ENCODE measurements at regions not wholly inside any gene's neighbourhood (a gene's known extent, or its start where the extent isn't known, plus 50 kb on each side); places are given as distances from the start of the nearest gene placed in this dataset.

DNA sequence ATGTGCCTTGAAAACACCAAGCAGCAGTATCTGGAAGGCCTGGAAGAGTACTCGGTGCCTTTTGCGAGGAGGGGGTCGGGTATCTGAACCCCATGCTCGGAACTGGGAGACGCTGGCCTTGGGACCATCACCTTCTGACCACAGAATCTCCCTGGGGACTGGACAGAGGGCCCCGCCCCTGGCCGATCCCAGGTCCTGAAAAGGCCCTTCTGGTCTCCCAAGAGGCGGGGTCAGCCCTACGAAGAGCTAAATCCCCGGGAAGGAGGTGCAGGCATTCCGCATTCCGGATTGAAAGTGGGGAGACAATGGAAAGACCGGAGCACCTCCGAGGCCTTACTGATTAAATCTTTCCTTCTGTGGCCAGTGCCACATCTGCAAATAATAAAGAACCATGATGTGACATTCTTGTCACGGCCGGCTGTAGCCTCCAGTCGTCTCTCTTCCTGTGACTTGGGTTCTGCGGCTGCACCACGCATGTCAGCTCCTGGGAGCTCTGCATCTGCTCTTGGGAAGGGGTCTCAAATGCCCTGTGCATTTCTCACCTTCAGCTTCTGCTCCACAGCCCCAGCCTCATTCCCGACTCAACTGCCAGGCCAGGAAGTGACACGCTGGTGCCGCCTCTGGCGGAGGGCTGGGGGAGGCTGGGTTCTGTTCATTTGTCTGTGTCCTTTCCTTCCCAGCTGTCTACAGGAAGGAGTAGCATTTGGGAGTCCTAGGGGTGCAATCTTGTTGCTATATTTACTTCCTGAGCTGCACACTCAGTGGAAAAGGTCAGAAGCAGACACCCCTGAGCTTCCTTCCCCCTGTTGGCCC, 173.5 kb downstream of the KLF13 start:
- TF ChIP-seq, protein P1, sequence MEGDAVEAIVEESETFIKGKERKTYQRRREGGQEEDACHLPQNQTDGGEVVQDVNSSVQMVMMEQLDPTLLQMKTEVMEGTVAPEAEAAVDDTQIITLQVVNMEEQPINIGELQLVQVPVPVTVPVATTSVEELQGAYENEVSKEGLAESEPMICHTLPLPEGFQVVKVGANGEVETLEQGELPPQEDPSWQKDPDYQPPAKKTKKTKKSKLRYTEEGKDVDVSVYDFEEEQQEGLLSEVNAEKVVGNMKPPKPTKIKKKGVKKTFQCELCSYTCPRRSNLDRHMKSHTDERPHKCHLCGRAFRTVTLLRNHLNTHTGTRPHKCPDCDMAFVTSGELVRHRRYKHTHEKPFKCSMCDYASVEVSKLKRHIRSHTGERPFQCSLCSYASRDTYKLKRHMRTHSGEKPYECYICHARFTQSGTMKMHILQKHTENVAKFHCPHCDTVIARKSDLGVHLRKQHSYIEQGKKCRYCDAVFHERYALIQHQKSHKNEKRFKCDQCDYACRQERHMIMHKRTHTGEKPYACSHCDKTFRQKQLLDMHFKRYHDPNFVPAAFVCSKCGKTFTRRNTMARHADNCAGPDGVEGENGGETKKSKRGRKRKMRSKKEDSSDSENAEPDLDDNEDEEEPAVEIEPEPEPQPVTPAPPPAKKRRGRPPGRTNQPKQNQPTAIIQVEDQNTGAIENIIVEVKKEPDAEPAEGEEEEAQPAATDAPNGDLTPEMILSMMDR (IDR thresholded peaks at IDR 0.05; ENCODE audit: insufficient read depth, low read length, poor library complexity, severe bottlenecking), result no peak
- Histone ChIP-seq H3K27me3 (replicated peaks; ENCODE audit: control insufficient read depth, insufficient read depth, low read length) (no peaks in the 10 kb centered on the region), H3K36me3 (ENCODE audit: control insufficient read depth, insufficient read depth, low read length) (no peaks in the 10 kb centered on the region), H3K4me3 (replicated peaks; ENCODE audit: low read depth, low read length) (no peak overlapping the region)
- no peak for DNase-seq (ENCODE audit: extremely low read depth, insufficient read length)

DNA sequence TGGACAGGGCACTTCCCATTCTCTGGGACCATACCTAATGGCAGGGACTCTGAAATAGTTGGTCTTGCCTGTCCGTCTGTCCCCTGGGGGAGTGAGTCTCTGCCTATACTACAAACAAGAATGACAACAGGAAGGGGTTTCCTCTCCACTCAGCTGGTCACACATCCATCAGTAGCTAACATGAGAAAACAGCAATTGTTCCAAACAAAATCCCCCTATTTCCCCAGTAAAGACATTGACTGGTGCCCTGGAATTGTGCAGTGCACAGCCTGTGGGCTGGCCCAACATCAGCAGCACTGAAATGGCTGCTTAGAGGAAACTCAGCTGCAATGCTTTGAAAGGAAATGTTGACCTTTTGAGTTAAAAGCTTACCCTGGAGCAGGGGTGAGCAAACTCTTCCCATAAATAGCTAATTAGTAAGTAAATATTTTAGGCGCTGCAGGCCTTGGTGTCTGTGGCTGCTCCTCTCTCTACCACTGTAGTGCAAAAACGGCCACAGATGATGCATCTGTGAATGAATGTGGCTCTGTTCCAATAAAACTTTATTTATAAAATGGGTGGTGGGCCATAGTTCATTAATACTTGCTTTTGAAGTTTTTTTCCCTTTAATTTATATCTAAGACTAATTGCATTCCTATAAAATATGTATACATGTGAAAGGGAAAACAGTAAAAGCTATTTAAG, 174.3 kb downstream of the KLF13 start:
- H3K36me3 ChIP-seq (ENCODE audit: control insufficient read depth, insufficient read depth, low read length), result no peaks in the 10 kb centered on the region
- H3K4me3 ChIP-seq (replicated peaks; ENCODE audit: low read depth, low read length), result no peak overlapping the region
- H3K27me3 ChIP-seq (replicated peaks; ENCODE audit: control insufficient read depth, insufficient read depth, low read length), result no peaks in the 10 kb centered on the region
- TF ChIP-seq, protein P1 (IDR thresholded peaks at IDR 0.05; ENCODE audit: insufficient read depth, low read length, poor library complexity, severe bottlenecking), result no peak
- DNase-seq (ENCODE audit: extremely low read depth, insufficient read length), result no peak

DNA sequence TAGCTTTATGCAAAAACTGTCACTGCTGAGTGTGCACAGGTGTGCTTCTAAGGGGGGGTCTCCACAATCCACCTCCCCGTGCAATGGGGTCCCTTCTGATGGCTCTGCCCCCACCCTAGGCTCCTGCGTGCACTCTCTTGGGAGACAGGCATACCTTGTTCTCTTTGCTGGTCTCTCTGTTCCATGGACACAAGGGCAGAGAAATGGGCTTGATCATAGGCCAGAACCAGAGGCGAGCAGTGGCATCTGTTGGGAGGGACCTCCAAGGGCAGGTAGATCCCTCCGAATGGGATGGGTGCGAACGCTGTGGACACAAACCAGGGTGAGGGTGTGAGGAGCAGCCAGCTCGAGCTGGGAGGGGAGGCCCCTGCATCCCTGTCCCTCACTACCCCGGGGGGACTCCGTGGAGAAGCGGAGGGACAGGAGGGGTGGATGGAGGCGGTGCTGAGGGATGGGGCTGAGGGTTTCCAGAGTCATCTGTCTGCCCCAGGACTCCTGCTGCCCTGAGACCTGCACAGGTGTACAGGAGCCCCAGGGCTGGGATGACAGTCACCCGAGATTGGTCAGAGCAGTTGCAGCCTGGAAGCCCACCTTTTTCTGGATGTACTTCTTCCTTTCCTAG, 175.0 kb downstream of the KLF13 start:
- H3K36me3 ChIP-seq (ENCODE audit: control insufficient read depth, insufficient read depth, low read length), result no peaks in the 10 kb centered on the region
- H3K27me3 ChIP-seq (replicated peaks; ENCODE audit: control insufficient read depth, insufficient read depth, low read length), result no peaks in the 10 kb centered on the region
- H3K4me3 ChIP-seq (replicated peaks; ENCODE audit: low read depth, low read length), result no peak overlapping the region
- TF ChIP-seq, protein P1 (IDR thresholded peaks at IDR 0.05; ENCODE audit: insufficient read depth, low read length, poor library complexity, severe bottlenecking), result no peak
- no peak for DNase-seq (ENCODE audit: extremely low read depth, insufficient read length)

DNA sequence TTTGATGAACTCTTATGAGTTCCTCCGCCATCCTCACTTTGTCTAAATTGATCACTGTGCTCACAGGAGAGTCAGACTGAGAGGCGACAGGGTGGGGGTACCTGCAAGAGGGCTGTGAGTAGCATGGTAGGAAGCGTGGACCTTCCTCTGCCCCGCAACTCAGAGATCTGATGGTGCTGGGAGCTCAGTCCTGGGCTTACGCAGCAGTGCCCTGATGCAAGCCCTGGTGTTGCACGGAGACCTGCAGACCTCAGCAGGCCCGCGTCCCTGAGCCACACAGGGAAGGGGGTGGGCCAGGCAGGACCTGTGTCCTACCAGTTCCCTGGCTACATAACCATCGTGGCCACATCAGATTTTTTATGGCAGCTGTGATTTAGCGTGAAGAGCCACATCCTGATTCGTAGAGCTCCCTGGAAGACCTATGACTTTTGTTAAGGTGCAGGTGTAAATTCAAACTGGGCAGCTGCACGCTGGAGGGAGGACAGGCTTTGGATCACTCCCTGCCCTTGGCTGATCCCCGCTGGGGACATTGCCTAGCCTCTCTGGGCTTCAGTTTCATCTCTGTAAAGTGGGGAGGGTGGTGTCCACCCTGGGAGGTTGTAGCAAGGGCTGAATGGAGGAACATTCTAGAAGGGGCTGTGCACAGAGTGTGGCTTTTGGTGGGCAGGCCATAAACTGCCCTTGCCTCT, 176.1 kb downstream of the KLF13 start:
- H3K27me3 ChIP-seq (replicated peaks; ENCODE audit: control insufficient read depth, insufficient read depth, low read length), result no peaks in the 10 kb centered on the region
- TF ChIP-seq, protein P1 (IDR thresholded peaks at IDR 0.05; ENCODE audit: insufficient read depth, low read length, poor library complexity, severe bottlenecking), result no peak
- H3K4me3 ChIP-seq (replicated peaks; ENCODE audit: low read depth, low read length), result no peak overlapping the region
- no peaks in the 10 kb centered on the region for H3K36me3 ChIP-seq (ENCODE audit: control insufficient read depth, insufficient read depth, low read length)
- DNase-seq (ENCODE audit: extremely low read depth, insufficient read length), result no peak

DNA sequence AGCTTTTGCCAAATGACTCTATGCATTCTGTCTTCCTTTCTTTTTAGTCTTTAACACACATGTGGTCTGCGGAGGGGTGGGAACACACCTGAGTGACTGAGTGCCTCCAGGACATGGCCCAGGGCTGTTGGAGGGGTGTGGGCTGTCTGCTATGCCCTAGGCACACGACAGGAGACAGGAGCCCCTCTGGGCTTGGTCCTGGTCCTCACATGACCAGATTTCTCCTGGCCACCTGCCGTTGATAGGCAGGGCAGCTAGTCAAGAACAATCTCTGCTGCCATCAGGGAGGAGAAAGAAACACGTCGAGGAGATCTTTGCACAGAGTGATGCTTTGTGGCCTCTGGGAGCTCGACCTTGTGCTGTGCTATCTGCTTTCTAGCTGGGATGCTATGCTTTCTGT, 176.6 kb downstream of the KLF13 start:
- DNase-seq (ENCODE audit: extremely low read depth, insufficient read length), result no peak
- TF ChIP-seq, protein P1 (IDR thresholded peaks at IDR 0.05; ENCODE audit: insufficient read depth, low read length, poor library complexity, severe bottlenecking), result no peak
- no peak overlapping the region for H3K4me3 ChIP-seq (replicated peaks; ENCODE audit: low read depth, low read length)
- no peaks in the 10 kb centered on the region for H3K36me3 ChIP-seq (ENCODE audit: control insufficient read depth, insufficient read depth, low read length)
- no peaks in the 10 kb centered on the region for H3K27me3 ChIP-seq (replicated peaks; ENCODE audit: control insufficient read depth, insufficient read depth, low read length)
